Activated naive CD8-positive, alpha-beta T cell treated with anti-CD3 and anti-CD28 coated beads, Interleukin-2, amount 10 ng/mL, durations not matched to agents 7 days and 5 days (primary cell): ENCODE measurements at regions not wholly inside any gene's neighbourhood (a gene's known extent, or its start where the extent isn't known, plus 50 kb on each side); places are given as distances from the start of the nearest gene placed in this dataset.
"Not testable (repeated sequence)": the region's sequence is repeated elsewhere in the genome, so short reads cannot be mapped to it uniquely, and the experiment has no call there.

Experiments used
- ATAC-seq: fragments of 150-1000 bp; cut with Tn5 transposase; one replicate; pipeline ENCODE4 v1.10.0; 2021; ENCODE audit warnings: low read depth, moderate library complexity
- POLR2A ChIA-PET: fragments of 350-600 bp; sonication (Branson Sonifier 250); formaldehyde crosslinking; loops from one replicate; lab custom pipeline; 2021; ENCODE audit warnings: antibody characterized with exemption; lab: Charles Lee
- DNase-seq: peaks from one replicate; pipeline ENCODE4 v3.0.0; 2021
- H3K27ac Mint-ChIP-seq: one replicate; pipeline ENCODE4 v1.8.0; 2022; ENCODE audit warnings: mild to moderate bottlenecking, mixed read lengths
- H3K27me3 Mint-ChIP-seq: one replicate; pipeline ENCODE4 v1.8.0; 2022; ENCODE audit warnings: mild to moderate bottlenecking, moderate library complexity, mixed read lengths
- H3K36me3 Mint-ChIP-seq: one replicate; pipeline ENCODE4 v1.8.0; 2021; ENCODE audit warnings: mild to moderate bottlenecking, mixed read lengths
- H3K4me1 Mint-ChIP-seq: one replicate; pipeline ENCODE4 v1.8.0; 2021; ENCODE audit warnings: mixed read lengths
- H3K4me3 Mint-ChIP-seq: one replicate; pipeline ENCODE4 v1.8.0; 2022; ENCODE audit warnings: mild to moderate bottlenecking, moderate library complexity, mixed read lengths
- H3K9me3 Mint-ChIP-seq: one replicate; pipeline ENCODE4 v1.8.0; 2021; ENCODE audit warnings: mixed read lengths

GRCh38 chr9:106106396-106106795, 412.1 kb downstream of the TMEM38B start:
- H3K27ac Mint-ChIP-seq = no peak overlapping the region
- H3K27me3 Mint-ChIP-seq = peaks cover 2% of the 10 kb centered on the region
- ATAC-seq (no peak), DNase-seq (no peak)
- POLR2A ChIA-PET = no interaction called here
- no peak overlapping the region for H3K4me3 Mint-ChIP-seq
- no peaks in the 10 kb centered on the region for H3K36me3 Mint-ChIP-seq
- no peaks in the 10 kb centered on the region for H3K4me1 Mint-ChIP-seq
- H3K9me3 Mint-ChIP-seq = peaks cover 9% of the 10 kb centered on the region

GRCh38 chr9:106107716-106108115, 413.4 kb downstream of the TMEM38B start:
- POLR2A ChIA-PET = no interaction called here
- DNase-seq (no peak), ATAC-seq (no peak)
- Mint-ChIP-seq H3K36me3 (no peaks in the 10 kb centered on the region), H3K9me3 (peaks cover 9% of the 10 kb centered on the region), H3K27me3 (peaks cover 2% of the 10 kb centered on the region), H3K27ac (no peak overlapping the region), H3K4me3 (no peak overlapping the region), H3K4me1 (no peaks in the 10 kb centered on the region)

GRCh38 chr9:106109706-106110105, 415.4 kb downstream of the TMEM38B start:
- H3K27me3 Mint-ChIP-seq, DNase-seq, H3K9me3 Mint-ChIP-seq, POLR2A ChIA-PET, H3K36me3 Mint-ChIP-seq, H3K4me3 Mint-ChIP-seq, H3K27ac Mint-ChIP-seq, ATAC-seq, H3K4me1 Mint-ChIP-seq: not testable (repeated sequence)

- ATAC-seq = no peak
- POLR2A ChIA-PET = no interaction called here
- H3K4me3 Mint-ChIP-seq = no peak overlapping the region
Observed at GRCh38 chr9:106110483-106110882, 416.1 kb downstream of the TMEM38B start.

GRCh38 chr9:106111039-106111730, 416.8 kb downstream of the TMEM38B start:
- ATAC-seq = no peak
- no peak overlapping the region for H3K27ac Mint-ChIP-seq
- no peaks in the 10 kb centered on the region for H3K4me1 Mint-ChIP-seq
- peaks cover 6% of the 10 kb centered on the region for H3K9me3 Mint-ChIP-seq
- H3K27me3 Mint-ChIP-seq = no peaks in the 10 kb centered on the region
- POLR2A ChIA-PET = no interaction called here
- no peaks in the 10 kb centered on the region for H3K36me3 Mint-ChIP-seq
- DNase-seq = no peak
- H3K4me3 Mint-ChIP-seq = no peak overlapping the region

More at GRCh38 chr9:106110483-106110882, 416.1 kb downstream of the TMEM38B start:
- Mint-ChIP-seq H3K36me3 (no peaks in the 10 kb centered on the region), H3K9me3 (peaks cover 6% of the 10 kb centered on the region), H3K27me3 (no peaks in the 10 kb centered on the region), H3K27ac (no peak overlapping the region), H3K4me1 (no peaks in the 10 kb centered on the region)
- DNase-seq = no peak

GRCh38 chr9:106112935-106113334, 418.6 kb downstream of the TMEM38B start:
- Mint-ChIP-seq H3K36me3 (no peaks in the 10 kb centered on the region), H3K27me3 (no peaks in the 10 kb centered on the region)
- no peak for ATAC-seq

GRCh38 chr9:106119176-106119575, 424.8 kb downstream of the TMEM38B start:
- Mint-ChIP-seq H3K27me3 (peaks cover 2% of the 10 kb centered on the region), H3K4me3 (no peak overlapping the region), H3K4me1 (no peaks in the 10 kb centered on the region), H3K9me3 (peaks cover 2% of the 10 kb centered on the region), H3K36me3 (no peaks in the 10 kb centered on the region), H3K27ac (no peak overlapping the region)
- POLR2A ChIA-PET = interaction anchor here (0.6 kb wide), 1 partner anchor 566 kb away, joined by 5 read pairs; no protein-coding TSS in a partner anchor
- DNase-seq (no peak), ATAC-seq (no peak)

More at GRCh38 chr9:106112935-106113334, 418.6 kb downstream of the TMEM38B start:
- POLR2A ChIA-PET = no interaction called here
- Mint-ChIP-seq H3K9me3 (no peaks in the 10 kb centered on the region), H3K27ac (no peak overlapping the region), H3K4me1 (no peaks in the 10 kb centered on the region), H3K4me3 (no peak overlapping the region)
- no peak for DNase-seq

GRCh38 chr9:106120071-106120470, 425.7 kb downstream of the TMEM38B start:
- Mint-ChIP-seq H3K27me3 (peaks cover 2% of the 10 kb centered on the region), H3K4me3 (no peak overlapping the region), H3K36me3 (no peaks in the 10 kb centered on the region), H3K4me1 (no peaks in the 10 kb centered on the region), H3K27ac (no peak overlapping the region), H3K9me3 (peaks cover 2% of the 10 kb centered on the region)
- POLR2A ChIA-PET = no interaction called here
- DNase-seq = no peak
- ATAC-seq = no peak

GRCh38 chr9:106127776-106128175, 433.4 kb downstream of the TMEM38B start:
- POLR2A ChIA-PET = no interaction called here
- Mint-ChIP-seq H3K27me3 (no peaks in the 10 kb centered on the region), H3K4me3 (no peak overlapping the region), H3K9me3 (peaks cover 2% of the 10 kb centered on the region), H3K36me3 (no peaks in the 10 kb centered on the region), H3K4me1 (no peaks in the 10 kb centered on the region), H3K27ac (no peak overlapping the region)
- DNase-seq = no peak
- ATAC-seq = no peak

GRCh38 chr9:106130374-106130773, 436.0 kb downstream of the TMEM38B start:
- no peaks in the 10 kb centered on the region for H3K36me3 Mint-ChIP-seq

GRCh38 chr9:106143781-106144180, 449.4 kb downstream of the TMEM38B start:
- Mint-ChIP-seq H3K4me1 (no peaks in the 10 kb centered on the region), H3K27ac (no peak overlapping the region), H3K27me3 (no peaks in the 10 kb centered on the region), H3K4me3 (no peak overlapping the region), H3K36me3 (no peaks in the 10 kb centered on the region), H3K9me3 (peaks cover 5% of the 10 kb centered on the region)
- ATAC-seq = no peak
- DNase-seq = no peak
- POLR2A ChIA-PET = no interaction called here

More at GRCh38 chr9:106130374-106130773, 436.0 kb downstream of the TMEM38B start:
- no peak for ATAC-seq
- H3K4me3 Mint-ChIP-seq = no peak overlapping the region
- no peaks in the 10 kb centered on the region for H3K27me3 Mint-ChIP-seq
- no peak for DNase-seq
- no peaks in the 10 kb centered on the region for H3K4me1 Mint-ChIP-seq
- POLR2A ChIA-PET = no interaction called here
- peaks cover 2% of the 10 kb centered on the region for H3K9me3 Mint-ChIP-seq
- no peak overlapping the region for H3K27ac Mint-ChIP-seq

- no peak overlapping the region for H3K4me3 Mint-ChIP-seq
- no peaks in the 10 kb centered on the region for H3K27me3 Mint-ChIP-seq
- H3K4me1 Mint-ChIP-seq = no peaks in the 10 kb centered on the region
- DNase-seq (no peak), ATAC-seq (no peak)
- POLR2A ChIA-PET = no interaction called here
- H3K9me3 Mint-ChIP-seq = peaks cover 3% of the 10 kb centered on the region
- H3K36me3 Mint-ChIP-seq = no peaks in the 10 kb centered on the region
- H3K27ac Mint-ChIP-seq = no peak overlapping the region
Observed at GRCh38 chr9:106146066-106146840, 451.9 kb downstream of the TMEM38B start.

- H3K9me3 Mint-ChIP-seq = peaks cover 3% of the 10 kb centered on the region
- DNase-seq = no peak
Observed at GRCh38 chr9:106146886-106147285, 452.5 kb downstream of the TMEM38B start.

GRCh38 chr9:106149956-106150355, 455.6 kb downstream of the TMEM38B start:
- H3K27ac Mint-ChIP-seq = no peak overlapping the region
- no peak for ATAC-seq
- H3K27me3 Mint-ChIP-seq = no peaks in the 10 kb centered on the region
- DNase-seq = no peak
- POLR2A ChIA-PET = no interaction called here
- no peaks in the 10 kb centered on the region for H3K36me3 Mint-ChIP-seq
- no peak overlapping the region for H3K4me3 Mint-ChIP-seq
- peaks cover 1% of the 10 kb centered on the region for H3K9me3 Mint-ChIP-seq
- no peaks in the 10 kb centered on the region for H3K4me1 Mint-ChIP-seq

More at GRCh38 chr9:106146886-106147285, 452.5 kb downstream of the TMEM38B start:
- Mint-ChIP-seq H3K36me3 (no peaks in the 10 kb centered on the region), H3K27me3 (no peaks in the 10 kb centered on the region), H3K4me3 (no peak overlapping the region), H3K27ac (no peak overlapping the region), H3K4me1 (no peaks in the 10 kb centered on the region)
- POLR2A ChIA-PET = no interaction called here
- no peak for ATAC-seq
